Upper lobe of right lung (tissue), 1 donor: ENCODE measurements at regions not wholly inside any gene's neighbourhood (a gene's known extent, or its start where the extent isn't known, plus 50 kb on each side); places are given as distances from the start of the nearest gene placed in this dataset.

Source experiments
- ATAC-seq: fragments of 200-7000 bp; cut with Tn5 transposase; one replicate; pipeline ENCODE4 v1.9.1; 2020; ENCODE audit warnings: mild to moderate bottlenecking, moderate library complexity
- DNase-seq: peaks from one replicate; pipeline ENCODE4 v3.0.0-alpha.2; 2020
- H3K27ac ChIP-seq: fragments of 200-600 bp; one replicate; pipeline ENCODE4 v1.8.0; 2022
- H3K27me3 ChIP-seq: fragments of 200-600 bp; one replicate; pipeline ENCODE4 v1.8.0; 2022; ENCODE audit warnings: mild to moderate bottlenecking
- H3K36me3 ChIP-seq: fragments of 200-600 bp; one replicate; pipeline ENCODE4 v1.8.0; 2022
- H3K4me1 ChIP-seq: fragments of 200-600 bp; one replicate; pipeline ENCODE4 v1.8.0; 2022
- H3K4me3 ChIP-seq: fragments of 200-600 bp; one replicate; pipeline ENCODE4 v1.8.0; 2022; ENCODE audit warnings: mild to moderate bottlenecking
- H3K9me3 ChIP-seq: fragments of 200-600 bp; one replicate; pipeline ENCODE4 v1.8.0; 2022
- CTCF ChIP-seq: fragments of 200-600 bp; IDR thresholded peaks from one replicate; pipeline ENCODE4 v1.8.0; 2022; ENCODE audit warnings: antibody characterized with exemption
- intact Hi-C: fragments of 100-400 bp; cut with DNase I; formaldehyde crosslinking; loops from one replicate; pipeline ENCODE4 v1.11.0; 2022
- donor health status: DM: no; HTN: yes; CAD: no; lungs with severe emphysema.

- no peak overlapping the region for H3K4me3 ChIP-seq
- no peaks in the 10 kb centered on the region for H3K27me3 ChIP-seq
- no peaks in the 10 kb centered on the region for H3K36me3 ChIP-seq
- no peak overlapping the region for H3K27ac ChIP-seq
- no peaks in the 10 kb centered on the region for H3K9me3 ChIP-seq
- ATAC-seq, result no peak
- intact Hi-C loops, result no loop called here
- TF ChIP-seq CTCF, result no peak
- DNase-seq, result no peak
- peaks cover 5% of the 10 kb centered on the region for H3K4me1 ChIP-seq
Observed at GRCh38 chr9:84179531-84179930, 161.0 kb downstream of the SLC28A3 start.

DNA sequence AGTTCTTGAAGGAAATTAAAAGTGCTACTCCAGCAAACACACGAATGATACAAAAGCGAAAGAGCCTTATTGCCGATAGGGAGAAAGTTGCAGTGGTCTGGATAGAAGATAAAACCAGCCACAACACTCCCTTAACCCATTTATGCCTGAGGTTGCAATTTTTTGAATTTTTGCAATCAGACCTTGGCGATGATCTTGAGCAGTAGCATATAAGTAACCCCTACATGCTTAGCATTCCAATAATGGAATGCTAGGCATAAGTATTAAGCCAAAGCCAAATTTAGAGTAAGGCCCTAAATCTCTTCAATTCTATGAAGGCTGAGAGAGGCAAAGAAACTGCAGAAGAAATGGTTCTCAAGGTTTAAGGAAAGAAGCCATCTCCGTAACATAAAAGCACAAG, 153.5 kb downstream of the SLC28A3 start:
- no peaks in the 10 kb centered on the region for H3K9me3 ChIP-seq
- DNase-seq, result no peak
- peaks cover 2% of the 10 kb centered on the region for H3K4me1 ChIP-seq
- no peak for TF ChIP-seq CTCF
- peaks cover 3% of the 10 kb centered on the region for H3K27me3 ChIP-seq
- no peak overlapping the region for H3K27ac ChIP-seq
- intact Hi-C loops, result no loop called here
- ATAC-seq, result no peak
- no peak overlapping the region for H3K4me3 ChIP-seq
- H3K36me3 ChIP-seq, result no peaks in the 10 kb centered on the region

DNA sequence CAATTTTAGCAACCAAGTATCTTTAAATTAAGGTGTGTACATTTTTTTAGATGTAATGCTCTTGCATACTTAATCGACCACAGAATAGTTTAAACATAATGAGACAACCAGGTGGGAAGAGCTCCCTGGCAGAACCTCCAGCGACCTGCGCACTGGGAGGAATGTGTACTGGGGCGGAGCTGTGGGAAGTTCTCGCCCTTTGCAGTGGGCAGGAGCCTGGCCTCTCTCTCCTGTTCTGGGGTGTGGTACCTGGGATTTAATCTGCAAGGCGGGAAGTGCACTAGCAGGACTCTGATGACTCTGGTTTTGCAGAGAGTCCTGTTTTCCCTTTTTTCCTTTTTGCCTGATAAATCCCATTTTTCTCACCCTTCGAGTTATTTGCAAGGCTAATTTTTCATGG, 150.7 kb downstream of the SLC28A3 start:
- Histone ChIP-seq H3K4me3 (no peak overlapping the region), H3K4me1 (no peaks in the 10 kb centered on the region), H3K27ac (no peak overlapping the region), H3K9me3 (no peaks in the 10 kb centered on the region), H3K36me3 (no peaks in the 10 kb centered on the region), H3K27me3 (peaks cover 5% of the 10 kb centered on the region)
- ATAC-seq, result no peak
- intact Hi-C loops, result no loop called here
- no peak for TF ChIP-seq CTCF
- DNase-seq, result no peak

DNA sequence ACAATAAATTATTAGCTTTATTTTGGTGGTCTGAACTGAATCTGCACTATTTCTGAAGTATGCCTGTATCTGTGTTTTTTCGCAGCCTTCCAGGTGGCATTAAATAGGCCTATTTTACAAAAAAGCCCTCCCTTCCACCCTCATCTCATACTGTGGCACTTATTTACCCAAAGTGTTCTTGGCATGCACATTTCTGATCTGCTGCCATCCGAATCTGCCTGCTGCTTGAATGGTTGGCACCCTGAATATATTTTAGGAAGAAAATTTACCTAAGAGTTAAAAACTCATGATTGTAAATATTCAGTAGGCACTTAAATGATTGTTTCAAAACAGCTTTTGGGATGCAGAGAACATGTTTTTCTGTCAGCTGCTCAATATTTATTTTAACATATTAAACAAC, 150.1 kb downstream of the SLC28A3 start:
- Histone ChIP-seq H3K4me1 (no peaks in the 10 kb centered on the region), H3K4me3 (no peak overlapping the region), H3K36me3 (no peaks in the 10 kb centered on the region), H3K27ac (no peak overlapping the region), H3K9me3 (no peaks in the 10 kb centered on the region), H3K27me3 (peaks cover 5% of the 10 kb centered on the region)
- ATAC-seq, result no peak
- intact Hi-C loops, result no loop called here
- DNase-seq, result no peak
- TF ChIP-seq CTCF, result no peak

DNA sequence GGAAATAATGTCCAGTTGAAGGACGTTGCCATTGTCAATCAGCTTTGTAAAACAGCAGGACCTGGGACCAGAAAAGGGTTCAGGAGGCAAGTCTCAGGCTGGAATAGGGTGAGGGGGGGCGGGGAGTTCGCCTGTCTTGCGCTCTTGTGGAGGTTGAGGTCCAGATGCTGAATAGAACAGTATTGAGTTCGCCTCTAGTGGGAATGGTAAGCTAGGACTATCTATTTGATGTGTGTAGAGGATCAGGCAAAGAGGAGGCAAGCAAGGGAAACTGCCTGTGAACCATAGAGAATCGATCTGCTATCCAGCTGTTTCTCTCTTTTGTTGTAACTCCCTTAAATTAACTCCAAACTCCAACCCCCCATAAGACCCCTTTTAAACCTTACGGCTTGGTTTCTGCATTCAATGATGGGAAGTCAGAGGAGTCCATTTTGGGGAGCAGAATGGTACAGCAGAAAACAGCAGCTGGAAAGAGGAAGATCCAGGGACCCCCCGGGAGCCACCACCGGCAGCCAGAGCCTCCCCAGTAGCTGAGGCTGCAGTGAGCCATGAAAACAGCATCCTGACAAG, 133.7 kb downstream of the SLC28A3 start:
- Histone ChIP-seq H3K27me3 (no peaks in the 10 kb centered on the region), H3K9me3 (no peaks in the 10 kb centered on the region), H3K4me1 (no peaks in the 10 kb centered on the region), H3K27ac (no peak overlapping the region), H3K4me3 (no peak overlapping the region), H3K36me3 (no peaks in the 10 kb centered on the region)
- intact Hi-C loops, result no loop called here
- no peak for TF ChIP-seq CTCF
- ATAC-seq (no peak), DNase-seq (no peak)

GRCh38 chr9:84207491-84207951, 133.0 kb downstream of the SLC28A3 start:
- no peak overlapping the region for H3K4me3 ChIP-seq
- H3K9me3 ChIP-seq, result no peaks in the 10 kb centered on the region
- no peak for ATAC-seq
- no peaks in the 10 kb centered on the region for H3K27me3 ChIP-seq
- no peaks in the 10 kb centered on the region for H3K4me1 ChIP-seq
- DNase-seq, result no peak
- H3K36me3 ChIP-seq, result no peaks in the 10 kb centered on the region
- no peak overlapping the region for H3K27ac ChIP-seq
- intact Hi-C loops, result no loop called here
- no peak for TF ChIP-seq CTCF
